Breast epithelium (tissue), 3 donors: ENCODE measurements at regions not wholly inside any gene's neighbourhood (a gene's known extent, or its start where the extent isn't known, plus 50 kb on each side); places are given as distances from the start of the nearest gene placed in this dataset.

Source experiments
- CTCF ChIP-seq, 3 donors: fragments of 450-650 bp; IDR thresholded peaks; one replicate each; pipeline ENCODE4 v1.5.1; 2016 to 2017; ENCODE audit warnings: antibody characterized with exemption in 3 of 3, mild to moderate bottlenecking in 3 of 3, moderate library complexity in 3 of 3
- POLR2A ChIP-seq: fragments of 450-650 bp; IDR thresholded peaks from one replicate; pipeline ENCODE4 v1.6.1; 2016; ENCODE audit warnings: antibody characterized with exemption, mild to moderate bottlenecking, moderate library complexity
- POLR2AphosphoS5 ChIP-seq, 3 donors: sonication (generic); formaldehyde crosslinking; IDR thresholded peaks; one replicate each; pipeline ENCODE4 v1.6.1; 2017; ENCODE audit warnings: antibody characterized with exemption in 3 of 3

GRCh38 chr19:29297381-29297780 lies 84.4 kb upstream of the UQCRFS1 start:
- TF ChIP-seq POLR2A, result no peak
- no peak for TF ChIP-seq CTCF (IDR thresholded peaks at IDR 0.05)
- no peak for TF ChIP-seq POLR2AphosphoS5 (IDR thresholded peaks at IDR 0.05)
